PC-3 (cell line): ENCODE measurements at regions not wholly inside any gene's neighbourhood (a gene's known extent, or its start where the extent isn't known, plus 50 kb on each side); places are given as distances from the start of the nearest gene placed in this dataset.

Experiments
- ATAC-seq: fragments of 200-7000 bp; cut with Tn5 transposase; 2 replicates; pipeline ENCODE4 v1.9.1; 2020; ENCODE audit warnings: mild to moderate bottlenecking, moderate library complexity
- BruUV-seq: library from RNA; stranded (reverse); fragments of 400-500 nt; replicated peaks from 2 replicates; lab custom pipeline; 2021; lab: Mats Ljungman, UMichigan
- CTCF ChIA-PET: fragments of 300-600 bp; sonication (Branson Sonifier 250); formaldehyde crosslinking; loops from one replicate; lab custom pipeline; 2022; ENCODE audit warnings: antibody characterized with exemption; lab: Charles Lee
- POLR2A ChIA-PET: fragments of 300-600 bp; sonication (Branson Sonifier 250); formaldehyde crosslinking; loops from one replicate; lab custom pipeline; 2022; ENCODE audit warnings: antibody characterized with exemption; ENCODE audit not compliant: unreplicated experiment; lab: Charles Lee
- DNase-seq: peaks from one replicate; pipeline ENCODE4 v3.0.0-alpha.2; 2015
- H2AFZ ChIP-seq: fragments of 300-600 bp; sonication (generic); 2 replicates; pipeline ENCODE4 v1.6.0; 2016; ENCODE audit warnings: antibody characterized with exemption, low read length
- H3F3A ChIP-seq: fragments of 300-600 bp; sonication (generic); one replicate; pipeline ENCODE4 v1.6.0; 2017; ENCODE audit warnings: antibody characterized with exemption, low read length, control low read depth, mild to moderate bottlenecking; ENCODE audit not compliant: unreplicated experiment
- H3K27ac ChIP-seq: fragments of 300-600 bp; sonication (generic); 2 replicates; pipeline ENCODE4 v1.5.1; 2016; ENCODE audit warnings: mild to moderate bottlenecking, low read length
- H3K27me3 ChIP-seq: fragments of 300-600 bp; sonication (generic); 2 replicates; pipeline ENCODE4 v1.6.1; 2016; ENCODE audit warnings: low read length, mixed read lengths
- H3K36me3 ChIP-seq: fragments of 300-600 bp; sonication (generic); 2 replicates; pipeline ENCODE4 v1.6.1; 2016; ENCODE audit warnings: low read depth, mixed run types, low read length, mixed read lengths
- H3K4me1 ChIP-seq: fragments of 300-600 bp; sonication (generic); 2 replicates; pipeline ENCODE4 v1.5.1; 2016; ENCODE audit warnings: low read length; ENCODE audit not compliant: insufficient read depth
- H3K4me2 ChIP-seq: fragments of 300-600 bp; sonication (generic); 2 replicates; pipeline ENCODE4 v1.6.0; 2016; ENCODE audit warnings: low read length
- H3K4me3 ChIP-seq: fragments of 300-600 bp; sonication (generic); 2 replicates; pipeline ENCODE4 v1.5.1; 2016; ENCODE audit warnings: mild to moderate bottlenecking, low read length, mixed read lengths
- H3K79me2 ChIP-seq: fragments of 300-600 bp; sonication (generic); 2 replicates; pipeline ENCODE4 v1.6.1; 2017; ENCODE audit warnings: low read length, mixed read lengths
- H3K9ac ChIP-seq: fragments of 300-600 bp; sonication (generic); 2 replicates; pipeline ENCODE4 v1.6.0; 2016; ENCODE audit warnings: mild to moderate bottlenecking, low read length
- H3K9me2 ChIP-seq: fragments of 300-600 bp; sonication (generic); replicated peaks from 2 replicates; pipeline ENCODE4 v1.6.1; 2016; ENCODE audit warnings: mixed run types, low read length, mixed read lengths
- H3K9me3 ChIP-seq: fragments of 300-600 bp; sonication (generic); 2 replicates; pipeline ENCODE4 v1.6.1; 2016; ENCODE audit warnings: low read length, mixed read lengths
- H4K20me1 ChIP-seq: fragments of 300-600 bp; sonication (generic); 2 replicates; pipeline ENCODE4 v1.6.1; 2016; ENCODE audit warnings: low read length, mixed read lengths
- CTCF ChIP-seq: fragments of 300-600 bp; sonication (generic); conservative IDR thresholded peaks from 2 replicates; pipeline ENCODE4 v1.5.1; 2017; ENCODE audit warnings: antibody characterized with exemption, low read depth, mild to moderate bottlenecking, low read length
- EZH2 ChIP-seq: fragments of 300-600 bp; sonication (generic); IDR thresholded peaks from one replicate; pipeline ENCODE4 v1.6.1; 2017; ENCODE audit warnings: antibody characterized with exemption, mild to moderate bottlenecking, low read length; ENCODE audit not compliant: unreplicated experiment
- EZH2phosphoT487 ChIP-seq: fragments of 300-600 bp; sonication (generic); IDR thresholded peaks from 2 replicates; pipeline ENCODE4 v1.6.1; 2018; ENCODE audit warnings: mild to moderate bottlenecking, antibody characterized with exemption, low read length, borderline replicate concordance
- intact Hi-C: fragments of 100-400 bp; cut with micrococcal nuclease; formaldehyde crosslinking; loops from 2 replicates; pipeline ENCODE4 v1.9.0; 2023

GRCh38 chr14:58755031-58755925 lies 117.5 kb downstream of the DACT1 start:
- H3K4me3 ChIP-seq = no peak overlapping the region
- DNase-seq (no peak), ATAC-seq (no peak)
- H3K79me2 ChIP-seq = no peaks in the 10 kb centered on the region
- POLR2A ChIA-PET = no interaction called here
- peaks cover 9% of the 10 kb centered on the region for H3K4me1 ChIP-seq
- BruUV-seq = no TSS peak
- H3K27me3 ChIP-seq = no peaks in the 10 kb centered on the region
- no peak overlapping the region for H3K4me2 ChIP-seq
- H3K36me3 ChIP-seq = no peaks in the 10 kb centered on the region
- intact Hi-C loops = loop anchor here (5.0 to 10.0 kb wide), 2 partner anchors 38 to 1390 kb away; no protein-coding TSS in a partner anchor
- H3K27ac ChIP-seq = no peak overlapping the region
- H3K9me2 ChIP-seq = no peaks in the 10 kb centered on the region
- H2AFZ ChIP-seq = no peak overlapping the region
- H3F3A ChIP-seq = no peaks in the 10 kb centered on the region
- TF ChIP-seq EZH2 = no peak
- TF ChIP-seq CTCF = no peak
- TF ChIP-seq EZH2phosphoT487 = no peak
- no peaks in the 10 kb centered on the region for H3K9me3 ChIP-seq
- no peaks in the 10 kb centered on the region for H4K20me1 ChIP-seq
- H3K9ac ChIP-seq = no peak overlapping the region
- CTCF ChIA-PET = interaction anchor here (0.6 kb wide), 1 partner anchor 70 kb away, joined by 7 read pairs; no protein-coding TSS in a partner anchor

GRCh38 chr14:58760121-58760520 lies 122.4 kb downstream of the DACT1 start:
- H2AFZ ChIP-seq = no peak overlapping the region
- no peaks in the 10 kb centered on the region for H3K79me2 ChIP-seq
- DNase-seq (no peak), ATAC-seq (no peak)
- H4K20me1 ChIP-seq = no peaks in the 10 kb centered on the region
- H3K9me3 ChIP-seq = no peaks in the 10 kb centered on the region
- peaks cover 5% of the 10 kb centered on the region; the same call in 1 of the 2 replicates for H3K27me3 ChIP-seq
- H3K4me2 ChIP-seq = no peak overlapping the region
- intact Hi-C loops = no loop called here
- no peaks in the 10 kb centered on the region for H3K36me3 ChIP-seq
- H3K9ac ChIP-seq = no peak overlapping the region
- no TSS peak for BruUV-seq
- TF ChIP-seq EZH2phosphoT487 = no peak
- no peak for TF ChIP-seq CTCF
- no peak for TF ChIP-seq EZH2
- H3K4me1 ChIP-seq = no peaks in the 10 kb centered on the region
- CTCF ChIA-PET = no interaction called here
- no peaks in the 10 kb centered on the region for H3K9me2 ChIP-seq
- POLR2A ChIA-PET = no interaction called here
- H3K4me3 ChIP-seq = no peak overlapping the region
- H3F3A ChIP-seq = no peaks in the 10 kb centered on the region
- H3K27ac ChIP-seq = no peak overlapping the region

DNA sequence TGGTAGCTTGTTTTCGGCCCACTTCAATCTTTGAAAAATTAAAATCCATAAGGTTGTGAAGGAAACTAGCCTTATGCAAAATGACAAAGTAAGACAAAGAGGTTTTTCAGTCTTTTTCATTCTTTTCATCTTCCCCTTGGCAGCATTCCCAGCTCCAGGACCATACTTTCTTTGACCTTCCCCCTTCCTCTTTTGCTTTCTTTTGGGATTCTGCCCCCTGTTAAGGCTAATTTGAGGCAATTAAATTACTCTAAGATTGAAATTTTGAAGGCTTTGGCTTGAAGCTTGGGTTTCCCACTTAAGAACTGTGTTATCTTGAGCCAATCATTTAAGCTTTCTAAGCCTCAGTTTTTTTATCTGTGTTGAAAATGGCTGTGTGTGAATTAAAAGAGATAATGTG lies 124.9 kb downstream of the DACT1 start:
- Histone ChIP-seq H3F3A (no peaks in the 10 kb centered on the region), H3K9ac (no peak overlapping the region), H3K4me1 (no peaks in the 10 kb centered on the region), H3K27ac (no peak overlapping the region), H3K36me3 (no peaks in the 10 kb centered on the region), H3K9me3 (no peaks in the 10 kb centered on the region), H3K9me2 (no peaks in the 10 kb centered on the region), H3K4me3 (no peak overlapping the region), H3K27me3 (peaks cover 5% of the 10 kb centered on the region; the same call in 1 of the 2 replicates), H4K20me1 (no peaks in the 10 kb centered on the region), H3K4me2 (no peak overlapping the region), H2AFZ (no peak overlapping the region), H3K79me2 (no peaks in the 10 kb centered on the region)
- no peak for TF ChIP-seq EZH2phosphoT487
- no peak for TF ChIP-seq EZH2
- TF ChIP-seq CTCF = no peak
- no TSS peak for BruUV-seq
- ATAC-seq = no peak
- ChIA-PET CTCF (no interaction called here), POLR2A (no interaction called here)
- no peak for DNase-seq
- intact Hi-C loops = no loop called here
